Amniotic epithelial cell (primary cell): ENCODE measurements at regions not wholly inside any gene's neighbourhood (a gene's known extent, or its start where the extent isn't known, plus 50 kb on each side); places are given as distances from the start of the nearest gene placed in this dataset.

Experiments
- DNase-seq: peaks from one replicate; pipeline ENCODE4 v3.0.0-alpha.2; 2010; ENCODE audit warnings: low read depth

- no peak for DNase-seq
These were observed 50.5 kb upstream of the ZNF507 start for GRCh38 chr19:32294871-32295438.
